Transverse colon (tissue), 4 donors: ENCODE measurements at regions not wholly inside any gene's neighbourhood (a gene's known extent, or its start where the extent isn't known, plus 50 kb on each side); places are given as distances from the start of the nearest gene placed in this dataset.

Experiments
- DNase-seq: peaks from one replicate; pipeline ENCODE4 v3.0.0-alpha.2; 2019
- H3K27ac ChIP-seq, 4 donors: fragments of 200-600 bp; sonication (generic); 2 replicates each; pipeline ENCODE4 v1.5.1; 2016 to 2018; ENCODE audit warnings: inconsistent platforms in 4 of 4
- H3K27me3 ChIP-seq: fragments of 200-600 bp; sonication (generic); 2 replicates; pipeline ENCODE4 v1.5.1; 2017; ENCODE audit warnings: inconsistent platforms
- H3K36me3 ChIP-seq, 4 donors: fragments of 200-600 bp; sonication (generic); 2 replicates each; pipeline ENCODE4 v1.5.1; 2017 to 2019; ENCODE audit warnings: inconsistent platforms in 4 of 4
- H3K4me1 ChIP-seq, 4 donors: fragments of 200-600 bp; sonication (generic); 2 replicates each; pipeline ENCODE4 v1.5.1; 2017 to 2020; ENCODE audit warnings: inconsistent platforms in 4 of 4
- H3K4me3 ChIP-seq, 4 donors: fragments of 200-600 bp; sonication (generic); 1 replicate in 1 of 4; 2 replicates in 3 of 4; pipeline versions ENCODE4 v1.5.1 to v1.6.1; 2017 to 2019; ENCODE audit warnings: inconsistent platforms in 4 of 4
- H3K9me3 ChIP-seq, 2 donors: fragments of 200-600 bp; sonication (generic); 2 replicates each; pipeline ENCODE4 v1.5.1; 2017 to 2019; ENCODE audit warnings: inconsistent platforms in 2 of 2
- CTCF ChIP-seq, 5 experiments: fragments of 200-600 bp in 3 of 5; fragments of 450-650 bp in 2 of 5; sonication (generic) in 3 of 5; IDR thresholded peaks; 1 replicate in 2 of 5; 2 replicates in 3 of 5; pipeline ENCODE4 v1.5.1; 2016 to 2017; ENCODE audit warnings: antibody characterized with exemption in 5 of 5, inconsistent platforms in 3 of 5, mild to moderate bottlenecking in 2 of 5, moderate library complexity in 1 of 5
- EP300 ChIP-seq: sonication (generic); formaldehyde crosslinking; IDR thresholded peaks from one replicate; pipeline ENCODE4 v1.6.1; 2017; ENCODE audit warnings: antibody characterized with exemption, low read depth
- POLR2A ChIP-seq: fragments of 450-650 bp; IDR thresholded peaks from one replicate; pipeline ENCODE4 v1.6.1; 2016; ENCODE audit warnings: antibody characterized with exemption, mild to moderate bottlenecking, moderate library complexity
- POLR2AphosphoS5 ChIP-seq, 3 donors: sonication (generic); formaldehyde crosslinking; IDR thresholded peaks; one replicate each; pipeline ENCODE4 v1.6.1; 2016; ENCODE audit warnings: antibody characterized with exemption in 3 of 3
- WGBS, 2 donors: methylation state at CpG; one replicate each; pipeline ENCODE4 v1.1.5; 2018; ENCODE audit warnings: low coverage in 1 of 2; 5-methylcytosine and 5-hydroxymethylcytosine counted together
- in situ Hi-C, 4 donors: fragments of 200-750 bp; cut with MboI; loops; one replicate each; pipeline versions ENCODE4 v1.15.0 to v1.15.1; 2017; ENCODE audit warnings: low sequenced_read_pairs in 3 of 4, low pct_ligation_motif_present in 1 of 4, low pct_unique_long_range_greater_than_20kb in 1 of 4
- intact Hi-C: fragments of 100-400 bp; cut with DNase I; formaldehyde crosslinking; loops from one replicate; pipeline ENCODE4 v1.15.1; 2023; ENCODE audit warnings: low total_unique reads

- no peaks in the 10 kb centered on the region for H3K27me3 ChIP-seq
- H3K4me3 ChIP-seq, result no peak overlapping the region
- no peaks in the 10 kb centered on the region for H3K4me1 ChIP-seq
- TF ChIP-seq EP300, result no peak
- no peak for TF ChIP-seq POLR2A
- no peak for TF ChIP-seq POLR2AphosphoS5 (IDR thresholded peaks at IDR 0.05)
- TF ChIP-seq CTCF (IDR thresholded peaks at IDR 0.05), result no peak
- in situ Hi-C loops, result no loop called here
- 33 to 41% methylated on average over 1 of the region's 1 CpG for WGBS, 2 donors
- no peak for DNase-seq
- H3K9me3 ChIP-seq, result no peaks in the 10 kb centered on the region
- H3K27ac ChIP-seq, result no peak overlapping the region
- no peaks in the 10 kb centered on the region for H3K36me3 ChIP-seq
- intact Hi-C loops, result no loop called here
These were observed 154.0 kb upstream of the RADX start for GRCh38 chrX:106457802-106458201.

GRCh38 chrX:106467422-106467821 lies 144.4 kb upstream of the RADX start:
- in situ Hi-C loops, result no loop called here
- 73 to 100% methylated on average over 1 to 15 of the region's 15 CpGs for WGBS, 2 donors

GRCh38 chrX:106467943-106468342 lies 143.8 kb upstream of the RADX start:
- no peaks in the 10 kb centered on the region for H3K27me3 ChIP-seq
- DNase-seq, result no peak
- TF ChIP-seq EP300 (no peak), POLR2A (no peak), POLR2AphosphoS5 (IDR thresholded peaks at IDR 0.05) (no peak), CTCF (IDR thresholded peaks at IDR 0.05) (no peak)
- intact Hi-C loops (no loop called here), in situ Hi-C loops (no loop called here)
- H3K9me3 ChIP-seq, result no peaks in the 10 kb centered on the region
- H3K4me1 ChIP-seq, result no peaks in the 10 kb centered on the region
- no peak overlapping the region for H3K27ac ChIP-seq
- H3K36me3 ChIP-seq, result no peaks in the 10 kb centered on the region
- WGBS, 2 donors, result 55 to 60% methylated on average over 1 to 2 of the region's 2 CpGs
- no peak overlapping the region for H3K4me3 ChIP-seq

More at GRCh38 chrX:106467422-106467821, 144.4 kb upstream of the RADX start:
- no peaks in the 10 kb centered on the region for H3K9me3 ChIP-seq
- no peaks in the 10 kb centered on the region for H3K4me1 ChIP-seq
- no peaks in the 10 kb centered on the region for H3K36me3 ChIP-seq
- H3K4me3 ChIP-seq, result no peak overlapping the region
- H3K27me3 ChIP-seq, result no peaks in the 10 kb centered on the region
- no peak for TF ChIP-seq EP300
- no peak for TF ChIP-seq CTCF (IDR thresholded peaks at IDR 0.05)
- no peak for TF ChIP-seq POLR2AphosphoS5 (IDR thresholded peaks at IDR 0.05)
- TF ChIP-seq POLR2A, result no peak
- no peak overlapping the region for H3K27ac ChIP-seq
- DNase-seq, result no peak
- intact Hi-C loops, result no loop called here

- no peaks in the 10 kb centered on the region for H3K4me1 ChIP-seq
- no peaks in the 10 kb centered on the region for H3K27me3 ChIP-seq
- H3K9me3 ChIP-seq, result no peaks in the 10 kb centered on the region
- H3K4me3 ChIP-seq, result no peak overlapping the region
- no peak overlapping the region for H3K27ac ChIP-seq
- H3K36me3 ChIP-seq, result no peaks in the 10 kb centered on the region
- DNase-seq, result no peak
- intact Hi-C loops (no loop called here), in situ Hi-C loops (no loop called here)
- 90% methylated on average over 11 of the region's 11 CpGs; no CpG with 5 or more reads in 1 of the 2 donors for WGBS, 2 donors
- TF ChIP-seq POLR2A (no peak), POLR2AphosphoS5 (IDR thresholded peaks at IDR 0.05) (no peak), EP300 (no peak), CTCF (IDR thresholded peaks at IDR 0.05) (no peak)
These were observed 143.3 kb upstream of the RADX start for GRCh38 chrX:106468433-106468832.
